Tibial artery (tissue), 4 donors: ENCODE measurements at regions not wholly inside any gene's neighbourhood (a gene's known extent, or its start where the extent isn't known, plus 50 kb on each side); places are given as distances from the start of the nearest gene placed in this dataset.

ENCODE experiments used
- DNase-seq, 2 donors: peaks; one replicate each; pipeline ENCODE4 v3.0.0-alpha.2; 2019
- H3K27ac ChIP-seq, 2 donors: fragments of 200-600 bp; sonication (generic) in 1 of 2; 1 replicate in 1 of 2; 2 replicates in 1 of 2; pipeline ENCODE4 v1.5.1; 2018 to 2019; ENCODE audit warnings: mild to moderate bottlenecking in 1 of 2
- H3K27me3 ChIP-seq, 2 donors: fragments of 200-600 bp; sonication (generic) in 1 of 2; one replicate each; pipeline versions ENCODE4 v1.5.1 to v1.6.0; 2016 to 2019
- H3K36me3 ChIP-seq, 3 donors: fragments of 200-600 bp; sonication (generic) in 2 of 3; one replicate each; pipeline ENCODE4 v1.5.1; 2016 to 2019; ENCODE audit warnings: mild to moderate bottlenecking in 2 of 3
- H3K4me1 ChIP-seq, 4 donors: fragments of 200-600 bp; sonication (generic) in 2 of 4; 1 replicate in 3 of 4; 2 replicates in 1 of 4; pipeline ENCODE4 v1.5.1; 2016 to 2019
- H3K4me3 ChIP-seq, 2 donors: fragments of 200-600 bp; sonication (generic) in 1 of 2; 1 replicate in 1 of 2; 2 replicates in 1 of 2; pipeline ENCODE4 v1.5.1; 2018 to 2019; ENCODE audit warnings: mild to moderate bottlenecking in 2 of 2
- H3K9me3 ChIP-seq, 3 donors: fragments of 200-600 bp; sonication (generic) in 1 of 3; one replicate each; pipeline ENCODE4 v1.5.1; 2016 to 2019
- intact Hi-C: fragments of 100-400 bp; cut with DNase I; formaldehyde crosslinking; loops from one replicate; pipeline ENCODE4 v1.15.0; 2023; ENCODE audit warnings: low total_unique reads
- TF ChIP-seq, protein P1 (sequence below), 2 experiments: fragments of 200-600 bp in 1 of 2; fragments of 450-650 bp in 1 of 2; IDR thresholded peaks; one replicate each; pipeline ENCODE4 v1.5.1; 2017 to 2019; ENCODE audit warnings: antibody characterized with exemption in 2 of 2, mild to moderate bottlenecking in 1 of 2, moderate library complexity in 1 of 2

GRCh38 chr16:13559624-13560023 lies 360.3 kb upstream of the ERCC4 start:
- no peak overlapping the region for H3K27ac ChIP-seq
- no peaks in the 10 kb centered on the region for H3K9me3 ChIP-seq
- TF ChIP-seq, protein P1, sequence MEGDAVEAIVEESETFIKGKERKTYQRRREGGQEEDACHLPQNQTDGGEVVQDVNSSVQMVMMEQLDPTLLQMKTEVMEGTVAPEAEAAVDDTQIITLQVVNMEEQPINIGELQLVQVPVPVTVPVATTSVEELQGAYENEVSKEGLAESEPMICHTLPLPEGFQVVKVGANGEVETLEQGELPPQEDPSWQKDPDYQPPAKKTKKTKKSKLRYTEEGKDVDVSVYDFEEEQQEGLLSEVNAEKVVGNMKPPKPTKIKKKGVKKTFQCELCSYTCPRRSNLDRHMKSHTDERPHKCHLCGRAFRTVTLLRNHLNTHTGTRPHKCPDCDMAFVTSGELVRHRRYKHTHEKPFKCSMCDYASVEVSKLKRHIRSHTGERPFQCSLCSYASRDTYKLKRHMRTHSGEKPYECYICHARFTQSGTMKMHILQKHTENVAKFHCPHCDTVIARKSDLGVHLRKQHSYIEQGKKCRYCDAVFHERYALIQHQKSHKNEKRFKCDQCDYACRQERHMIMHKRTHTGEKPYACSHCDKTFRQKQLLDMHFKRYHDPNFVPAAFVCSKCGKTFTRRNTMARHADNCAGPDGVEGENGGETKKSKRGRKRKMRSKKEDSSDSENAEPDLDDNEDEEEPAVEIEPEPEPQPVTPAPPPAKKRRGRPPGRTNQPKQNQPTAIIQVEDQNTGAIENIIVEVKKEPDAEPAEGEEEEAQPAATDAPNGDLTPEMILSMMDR (IDR thresholded peaks at IDR 0.05): no peak
- no peak for DNase-seq
- H3K4me3 ChIP-seq: no peak overlapping the region
- no peaks in the 10 kb centered on the region for H3K36me3 ChIP-seq
- peaks cover 0 to 2% of the 10 kb centered on the region in 2 donors for H3K27me3 ChIP-seq
- intact Hi-C loops: no loop called here
- no peaks in the 10 kb centered on the region for H3K4me1 ChIP-seq

GRCh38 chr16:13560151-13560550 lies 359.8 kb upstream of the ERCC4 start:
- TF ChIP-seq, protein P1 (IDR thresholded peaks at IDR 0.05): no peak
- intact Hi-C loops: no loop called here
- no peak for DNase-seq
- H3K4me3 ChIP-seq: no peak overlapping the region
- H3K36me3 ChIP-seq: no peaks in the 10 kb centered on the region
- no peak overlapping the region for H3K27ac ChIP-seq
- peaks cover 0 to 2% of the 10 kb centered on the region in 2 donors for H3K27me3 ChIP-seq
- H3K9me3 ChIP-seq: no peaks in the 10 kb centered on the region
- no peaks in the 10 kb centered on the region for H3K4me1 ChIP-seq

DNA sequence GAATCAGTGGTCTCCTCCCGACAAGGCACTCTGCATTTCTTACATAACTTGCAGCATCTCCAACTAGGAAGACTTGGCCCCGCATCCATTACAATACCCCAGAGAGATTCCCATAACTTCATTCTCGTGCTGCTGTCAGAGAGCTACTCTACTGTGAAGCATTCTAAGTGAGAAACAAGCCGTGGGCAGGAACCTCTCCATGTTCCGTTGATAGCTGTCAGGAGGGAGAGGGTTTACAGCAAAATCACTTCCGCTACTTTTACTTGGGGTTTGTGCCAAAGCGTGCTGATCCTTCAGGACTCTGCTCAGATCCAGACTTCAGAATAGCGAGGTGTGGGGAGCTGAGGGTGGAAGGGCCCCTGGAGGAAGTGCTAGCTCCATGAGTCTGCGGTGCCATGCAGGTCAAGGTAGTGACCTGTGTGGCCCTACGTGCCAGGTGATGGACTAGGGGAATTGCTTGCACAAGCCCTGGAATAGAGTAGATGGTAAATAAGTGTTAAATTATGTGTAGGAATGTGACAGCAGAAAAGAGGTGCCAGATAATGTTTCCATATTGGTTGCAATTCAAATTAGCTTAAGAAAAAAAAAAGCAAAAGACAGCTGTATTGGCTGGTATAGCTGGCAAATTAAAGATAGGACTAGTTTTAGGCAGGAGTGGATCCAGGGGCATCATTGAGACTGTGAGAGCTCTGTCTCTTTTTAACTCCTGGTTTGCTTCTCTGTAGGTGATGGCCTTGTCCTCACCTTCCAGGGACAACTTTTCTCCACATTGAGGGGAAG lies 358.5 kb upstream of the ERCC4 start:
- Histone ChIP-seq H3K27me3 (peaks cover 0 to 2% of the 10 kb centered on the region in 2 donors), H3K4me3 (no peak overlapping the region), H3K27ac (no peak overlapping the region), H3K9me3 (no peaks in the 10 kb centered on the region), H3K4me1 (no peaks in the 10 kb centered on the region), H3K36me3 (no peaks in the 10 kb centered on the region)
- DNase-seq: no peak
- TF ChIP-seq, protein P1 (IDR thresholded peaks at IDR 0.05): no peak
- intact Hi-C loops: no loop called here

GRCh38 chr16:13568803-13569202 lies 351.2 kb upstream of the ERCC4 start:
- TF ChIP-seq, protein P1 (IDR thresholded peaks at IDR 0.05): no peak
- no peak overlapping the region for H3K27ac ChIP-seq
- H3K9me3 ChIP-seq: no peaks in the 10 kb centered on the region
- no peaks in the 10 kb centered on the region for H3K27me3 ChIP-seq
- DNase-seq: no peak
- H3K4me1 ChIP-seq: no peaks in the 10 kb centered on the region
- H3K36me3 ChIP-seq: no peaks in the 10 kb centered on the region
- H3K4me3 ChIP-seq: no peak overlapping the region
- intact Hi-C loops: no loop called here

- no peaks in the 10 kb centered on the region for H3K27me3 ChIP-seq
- TF ChIP-seq, protein P1 (IDR thresholded peaks at IDR 0.05): no peak
- intact Hi-C loops: no loop called here
- H3K9me3 ChIP-seq: no peaks in the 10 kb centered on the region
- no peaks in the 10 kb centered on the region for H3K4me1 ChIP-seq
- DNase-seq: no peak
- no peaks in the 10 kb centered on the region for H3K36me3 ChIP-seq
- H3K27ac ChIP-seq: no peak overlapping the region
- no peak overlapping the region for H3K4me3 ChIP-seq
These were observed 350.0 kb upstream of the ERCC4 start for GRCh38 chr16:13569986-13570385.
